ENCODE measurements at regions not wholly inside any gene's neighbourhood (a gene's known extent, or its start where the extent isn't known, plus 50 kb on each side); places are given as distances from the start of the nearest gene placed in this dataset.
"Not testable (repeated sequence)": the region's sequence is repeated elsewhere in the genome, so short reads cannot be mapped to it uniquely, and the experiment has no call there.

DNA sequence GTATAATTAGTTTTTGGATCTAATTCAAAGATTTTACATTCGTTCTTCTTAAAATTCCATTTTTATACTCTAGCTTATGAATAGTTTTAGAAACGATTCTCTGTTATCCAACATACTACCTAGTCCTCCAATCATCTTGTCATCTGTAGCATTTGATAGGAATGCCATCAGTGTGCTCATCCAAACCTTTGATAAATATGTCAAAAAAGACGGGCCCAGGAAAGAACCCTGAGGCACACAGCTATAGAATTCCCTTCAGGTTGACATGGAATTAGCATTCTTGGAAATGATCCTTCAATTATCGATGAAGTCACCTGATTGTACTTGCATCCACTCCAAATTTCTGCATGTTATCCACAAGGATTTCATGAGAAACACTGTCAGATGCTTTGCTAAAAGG is 64.8 kb upstream of the EFNA5 start:
- no peaks in the 10 kb centered on the region for H3K27me3 ChIP-seq
- H3K9me3 ChIP-seq: no peaks in the 10 kb centered on the region
- in situ Hi-C loops (cut with MboI; ENCODE audit: low pct_ligation_motif_present in 1 of 4, low pct_unique_long_range_greater_than_20kb in 1 of 4, low sequenced_read_pairs in 3 of 4): no loop called here
- 68 to 74% methylated on average over 2 to 4 of the region's 4 CpGs for WGBS, 2 donors (ENCODE audit: low coverage in 1 of 2)
- no peak for TF ChIP-seq EP300 (IDR thresholded peaks at IDR 0.05; ENCODE audit: low read depth)
- H3K4me3 ChIP-seq: no peak overlapping the region
- H3K27ac ChIP-seq: no peak overlapping the region
- H3K4me1 ChIP-seq: no peaks in the 10 kb centered on the region
- H3K36me3 ChIP-seq: no peaks in the 10 kb centered on the region
- intact Hi-C loops (cut with DNase I; ENCODE audit: low total_unique reads): no loop called here
- DNase-seq: no peak

GRCh38 chr5:107726896-107727295 is 56.2 kb upstream of the EFNA5 start:
- TF ChIP-seq POLR2A (IDR thresholded peaks at IDR 0.05) (no peak), POLR2AphosphoS5 (IDR thresholded peaks at IDR 0.05) (no peak), EP300 (IDR thresholded peaks at IDR 0.05; ENCODE audit: low read depth) (no peak)
- TF ChIP-seq, protein P1, sequence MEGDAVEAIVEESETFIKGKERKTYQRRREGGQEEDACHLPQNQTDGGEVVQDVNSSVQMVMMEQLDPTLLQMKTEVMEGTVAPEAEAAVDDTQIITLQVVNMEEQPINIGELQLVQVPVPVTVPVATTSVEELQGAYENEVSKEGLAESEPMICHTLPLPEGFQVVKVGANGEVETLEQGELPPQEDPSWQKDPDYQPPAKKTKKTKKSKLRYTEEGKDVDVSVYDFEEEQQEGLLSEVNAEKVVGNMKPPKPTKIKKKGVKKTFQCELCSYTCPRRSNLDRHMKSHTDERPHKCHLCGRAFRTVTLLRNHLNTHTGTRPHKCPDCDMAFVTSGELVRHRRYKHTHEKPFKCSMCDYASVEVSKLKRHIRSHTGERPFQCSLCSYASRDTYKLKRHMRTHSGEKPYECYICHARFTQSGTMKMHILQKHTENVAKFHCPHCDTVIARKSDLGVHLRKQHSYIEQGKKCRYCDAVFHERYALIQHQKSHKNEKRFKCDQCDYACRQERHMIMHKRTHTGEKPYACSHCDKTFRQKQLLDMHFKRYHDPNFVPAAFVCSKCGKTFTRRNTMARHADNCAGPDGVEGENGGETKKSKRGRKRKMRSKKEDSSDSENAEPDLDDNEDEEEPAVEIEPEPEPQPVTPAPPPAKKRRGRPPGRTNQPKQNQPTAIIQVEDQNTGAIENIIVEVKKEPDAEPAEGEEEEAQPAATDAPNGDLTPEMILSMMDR (IDR thresholded peaks at IDR 0.05): no peak
- 79 to 87% methylated on average over 5 of the region's 5 CpGs for WGBS, 2 donors (ENCODE audit: low coverage in 1 of 2)
- Histone ChIP-seq H3K9me3 (peaks cover 0 to 3% of the 10 kb centered on the region in 2 donors), H3K27ac (no peak overlapping the region), H3K36me3 (no peaks in the 10 kb centered on the region), H3K4me3 (no peak overlapping the region), H3K4me1 (no peaks in the 10 kb centered on the region), H3K27me3 (no peaks in the 10 kb centered on the region)
- no peak for DNase-seq
- intact Hi-C loops (cut with DNase I; ENCODE audit: low total_unique reads): no loop called here
- in situ Hi-C loops (cut with MboI; ENCODE audit: low pct_ligation_motif_present in 1 of 4, low pct_unique_long_range_greater_than_20kb in 1 of 4, low sequenced_read_pairs in 3 of 4): no loop called here

GRCh38 chr5:107724642-107725041 is 53.9 kb upstream of the EFNA5 start:
- intact Hi-C loops (cut with DNase I; ENCODE audit: low total_unique reads): no loop called here
- TF ChIP-seq EP300 (IDR thresholded peaks at IDR 0.05; ENCODE audit: low read depth): no peak
- no peak for TF ChIP-seq POLR2AphosphoS5 (IDR thresholded peaks at IDR 0.05)
- no peak for TF ChIP-seq POLR2A (IDR thresholded peaks at IDR 0.05)
- TF ChIP-seq, protein P1 (IDR thresholded peaks at IDR 0.05): no peak
- H3K27ac ChIP-seq: no peak overlapping the region
- H3K4me1 ChIP-seq: no peaks in the 10 kb centered on the region
- H3K9me3 ChIP-seq: peaks cover 6 to 8% of the 10 kb centered on the region in 2 donors
- no peaks in the 10 kb centered on the region for H3K36me3 ChIP-seq
- in situ Hi-C loops (cut with MboI; ENCODE audit: low pct_ligation_motif_present in 1 of 4, low pct_unique_long_range_greater_than_20kb in 1 of 4, low sequenced_read_pairs in 3 of 4): no loop called here
- no peak overlapping the region for H3K4me3 ChIP-seq
- H3K27me3 ChIP-seq: no peaks in the 10 kb centered on the region
- WGBS, 2 donors (ENCODE audit: low coverage in 1 of 2): 64 to 87% methylated on average over 13 to 26 of the region's 26 CpGs
- no peak for DNase-seq

DNA sequence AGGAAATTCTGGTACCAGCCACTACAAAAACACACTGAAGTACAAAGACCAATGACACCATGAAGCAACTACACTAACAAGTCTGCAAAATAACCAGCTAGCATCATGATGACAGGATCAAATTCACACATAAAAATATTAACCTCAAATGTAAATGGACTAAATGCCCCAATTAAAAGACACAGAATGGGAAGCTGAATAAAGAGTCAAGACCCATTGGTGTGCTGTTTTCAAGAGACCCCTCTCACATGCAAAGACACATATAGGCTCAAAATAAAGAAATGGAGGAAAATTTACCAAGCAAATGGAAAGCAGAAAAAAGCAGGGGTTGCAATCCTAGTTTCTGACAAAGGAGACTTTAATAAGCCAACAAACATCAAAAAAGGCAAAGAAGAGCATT is 50.5 kb upstream of the EFNA5 start:
- H3K4me1 ChIP-seq; intact Hi-C loops (cut with DNase I; ENCODE audit: low total_unique reads); H3K27me3 ChIP-seq; in situ Hi-C loops (cut with MboI; ENCODE audit: low pct_ligation_motif_present in 1 of 4, low pct_unique_long_range_greater_than_20kb in 1 of 4, low sequenced_read_pairs in 3 of 4); H3K4me3 ChIP-seq; DNase-seq; H3K27ac ChIP-seq; H3K36me3 ChIP-seq: not testable (repeated sequence)
- peaks cover 14 to 15% of the 10 kb centered on the region in 2 donors for H3K9me3 ChIP-seq

Small RNA genes lying in the stretch of these regions (small RNA-seq; reads per million reads assigned to genes)
- gene RN7SL782P: 0 reads per million in 4 donors
